GM18498 (cell line): ENCODE measurements at regions not wholly inside any gene's neighbourhood (a gene's known extent, or its start where the extent isn't known, plus 50 kb on each side); places are given as distances from the start of the nearest gene placed in this dataset.
"Not testable (repeated sequence)": the region's sequence is repeated elsewhere in the genome, so short reads cannot be mapped to it uniquely, and the experiment has no call there.

Experiments
- ATAC-seq: cut with Tn5 transposase; IDR thresholded peaks from one replicate; pipeline ENCODE4 v1.9.1; 2021; ENCODE audit warnings: mild to moderate bottlenecking, moderate library complexity; ENCODE audit not compliant: unreplicated experiment

GRCh38 chr6:151671195-151671594 is 136.3 kb upstream of the ESR1 start:
- no peak for ATAC-seq

- no peak for ATAC-seq
Observed at GRCh38 chr6:151674578-151674977, 132.9 kb upstream of the ESR1 start.

- peak; percentile 92 for ATAC-seq
Observed at GRCh38 chr6:151675746-151676459, 131.6 kb upstream of the ESR1 start.

GRCh38 chr6:151676460-151676945 is 131.0 kb upstream of the ESR1 start:
- no peak for ATAC-seq

GRCh38 chr6:151677404-151677803 is 130.1 kb upstream of the ESR1 start:
- no peak for ATAC-seq

GRCh38 chr6:151679081-151679480 is 128.4 kb upstream of the ESR1 start:
- ATAC-seq, result no peak

- no peak for ATAC-seq
Observed at GRCh38 chr6:151679941-151680340, 127.5 kb upstream of the ESR1 start.

GRCh38 chr6:151680846-151681432 is 126.5 kb upstream of the ESR1 start:
- ATAC-seq, result no peak

GRCh38 chr6:151681433-151682059 is 125.9 kb upstream of the ESR1 start:
- peak; percentile 55 for ATAC-seq

GRCh38 chr6:151682251-151682650 is 125.2 kb upstream of the ESR1 start:
- no peak for ATAC-seq

- no peak for ATAC-seq
Observed at GRCh38 chr6:151682922-151683321, 124.6 kb upstream of the ESR1 start.

- no peak for ATAC-seq
Observed at GRCh38 chr6:151683381-151683780, 124.1 kb upstream of the ESR1 start.

- ATAC-seq, result no peak
Observed at GRCh38 chr6:151689499-151690201, 117.8 kb upstream of the ESR1 start.

- peak; percentile 39 for ATAC-seq
Observed at GRCh38 chr6:151690303-151690702, 117.2 kb upstream of the ESR1 start.

GRCh38 chr6:151690768-151691562 is 116.5 kb upstream of the ESR1 start:
- peak; percentile 99 for ATAC-seq

GRCh38 chr6:151692216-151692615 is 115.3 kb upstream of the ESR1 start:
- no peak for ATAC-seq

GRCh38 chr6:151693366-151693765 is 114.1 kb upstream of the ESR1 start:
- ATAC-seq, result no peak

- no peak for ATAC-seq
Observed at GRCh38 chr6:151695156-151695555, 112.3 kb upstream of the ESR1 start.

GRCh38 chr6:151696302-151696701 is 111.2 kb upstream of the ESR1 start:
- ATAC-seq, result not testable (repeated sequence)

- no peak for ATAC-seq
Observed at GRCh38 chr6:151698931-151699700, 108.4 kb upstream of the ESR1 start.
